NCI-H146 treated with DMSO at 0.1 percent for 48 hours (cell line): ENCODE measurements at regions not wholly inside any gene's neighbourhood (a gene's known extent, or its start where the extent isn't known, plus 50 kb on each side); places are given as distances from the start of the nearest gene placed in this dataset.
"Not testable (repeated sequence)": the region's sequence is repeated elsewhere in the genome, so short reads cannot be mapped to it uniquely, and the experiment has no call there.

Source experiments
- DNase-seq: peaks from one replicate; lab custom pipeline; 2025; ENCODE audit not compliant: unreplicated experiment; lab: John Stamatoyannopoulos, UW

DNA sequence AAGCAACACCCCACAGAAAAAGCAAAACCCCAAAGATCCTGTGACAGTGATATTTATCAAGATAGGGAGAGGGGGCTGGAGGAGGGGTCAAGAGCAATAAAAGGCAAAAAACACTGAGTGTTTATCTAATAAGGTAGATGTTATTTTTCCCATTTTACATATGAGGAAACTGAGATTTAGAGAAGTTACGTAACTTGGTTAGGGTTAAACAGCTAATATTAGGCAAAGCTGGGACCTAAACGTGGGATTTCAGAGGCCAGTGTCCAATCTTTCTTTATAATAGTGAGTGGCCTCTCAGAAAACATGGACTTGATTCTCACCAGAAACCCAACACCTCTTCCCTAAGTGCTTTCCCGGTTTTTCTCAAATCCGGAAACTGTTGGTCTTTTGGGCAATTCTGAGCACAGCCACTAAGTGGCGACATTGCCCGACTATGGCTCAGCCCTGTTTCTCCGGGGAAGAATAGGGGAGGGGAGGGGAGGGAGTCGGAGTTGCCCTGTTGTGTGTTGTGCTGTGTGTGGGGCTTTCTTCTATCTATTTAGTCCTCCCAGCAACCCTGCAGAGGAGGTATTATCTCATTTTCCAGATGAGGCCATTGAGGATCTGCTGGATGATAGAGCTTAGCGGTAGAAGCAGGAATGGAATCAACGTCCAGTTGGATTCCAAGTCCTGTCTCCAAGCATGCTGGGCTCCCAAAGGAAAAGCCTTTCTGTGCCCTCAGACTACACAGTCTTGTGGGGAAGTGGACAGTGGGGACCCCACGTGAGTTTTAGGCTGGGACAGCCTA lies 58.7 kb upstream of the ETV3 start:
- not testable (repeated sequence) for DNase-seq

DNA sequence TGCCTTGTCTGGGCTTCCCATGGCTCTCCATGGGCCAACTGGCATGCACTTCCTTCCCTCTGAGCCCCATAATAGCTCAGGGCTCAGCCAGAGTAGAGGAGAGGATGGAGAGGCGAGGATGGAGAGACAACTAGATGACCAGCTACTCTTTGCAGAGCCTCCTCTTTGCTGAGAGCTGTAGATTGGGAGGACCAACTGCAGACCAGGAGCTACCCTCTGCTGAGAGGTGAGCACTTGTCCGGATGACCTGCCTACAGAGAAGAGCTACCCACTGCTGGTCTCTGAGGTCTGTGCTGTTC lies 58.0 kb upstream of the ETV3 start:
- DNase-seq: no peak

DNA sequence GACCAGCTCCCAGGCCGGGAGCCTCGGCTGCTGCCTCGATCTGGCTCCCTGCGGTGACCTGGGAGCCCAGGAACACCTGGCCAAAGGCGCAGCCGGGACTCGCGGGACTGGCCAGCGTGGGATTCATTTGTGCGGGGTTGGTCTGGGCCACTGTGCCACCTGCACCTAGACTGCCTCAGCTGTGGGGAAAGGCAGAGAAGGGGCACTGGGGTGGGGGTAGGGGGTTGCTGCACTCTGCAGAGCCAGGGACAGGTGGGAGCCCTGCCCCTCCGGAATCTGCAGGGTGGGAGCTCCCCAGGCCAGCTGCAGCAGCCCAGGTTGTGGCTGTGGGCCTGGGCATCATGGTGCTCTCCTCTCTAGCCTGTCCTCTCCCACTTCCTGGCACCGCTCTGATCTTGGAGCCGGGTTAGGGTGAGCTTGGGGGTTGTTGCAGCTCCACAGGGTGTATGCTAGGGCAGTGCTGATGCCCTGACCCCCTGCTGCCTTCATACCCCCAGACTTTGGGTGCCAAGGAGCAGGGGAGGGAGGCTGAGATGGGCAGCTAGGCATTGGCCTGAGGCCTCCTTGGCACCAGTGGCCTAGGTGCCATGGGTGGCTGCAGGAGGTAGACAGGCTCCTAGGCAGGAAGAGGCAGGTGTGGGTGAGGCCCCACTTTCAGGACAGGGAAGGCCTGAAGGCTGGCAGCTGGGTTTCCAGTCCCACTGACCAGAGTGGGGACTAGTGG lies 57.5 kb upstream of the ETV3 start:
- no peak for DNase-seq

DNA sequence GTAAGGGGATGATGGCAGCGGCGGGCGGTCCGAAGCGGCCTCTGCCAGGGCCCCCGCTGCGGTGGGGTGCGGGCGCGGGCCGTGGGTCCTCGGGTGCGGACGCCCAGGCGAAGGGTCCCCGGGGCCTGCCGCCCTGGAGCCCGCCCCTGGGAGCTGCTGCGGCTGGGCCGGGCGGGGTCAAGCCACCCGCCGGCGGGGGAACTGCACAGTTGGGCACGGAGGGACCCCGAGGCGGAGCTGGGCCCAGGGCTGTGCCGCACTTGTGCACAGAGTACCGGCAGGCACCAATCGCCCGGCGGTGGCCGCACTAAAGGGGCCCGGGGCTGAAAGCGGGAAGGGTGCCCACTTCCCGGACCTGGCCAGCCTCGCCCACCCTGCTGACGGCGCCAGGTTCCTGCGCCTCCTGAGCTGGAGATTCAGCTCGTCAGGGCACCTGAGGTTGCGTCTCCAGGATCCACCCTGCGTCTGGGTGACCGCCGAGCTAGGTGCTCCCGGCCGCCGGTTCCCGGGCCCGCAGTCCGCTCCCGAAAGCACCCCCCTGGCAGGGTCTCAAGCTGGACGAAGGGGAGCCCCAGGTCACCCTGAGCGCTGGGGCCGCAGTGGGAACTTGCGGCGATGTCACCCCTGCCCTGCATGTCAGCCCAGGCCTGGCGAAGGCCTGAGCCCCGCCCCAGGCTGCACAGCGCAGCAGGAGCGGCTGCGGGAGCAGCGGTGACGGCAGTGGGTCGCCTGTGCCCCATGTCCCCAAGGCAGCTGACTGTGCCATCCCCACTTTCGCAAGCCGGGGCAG lies 56.7 kb upstream of the ETV3 start:
- DNase-seq: no peak

DNA sequence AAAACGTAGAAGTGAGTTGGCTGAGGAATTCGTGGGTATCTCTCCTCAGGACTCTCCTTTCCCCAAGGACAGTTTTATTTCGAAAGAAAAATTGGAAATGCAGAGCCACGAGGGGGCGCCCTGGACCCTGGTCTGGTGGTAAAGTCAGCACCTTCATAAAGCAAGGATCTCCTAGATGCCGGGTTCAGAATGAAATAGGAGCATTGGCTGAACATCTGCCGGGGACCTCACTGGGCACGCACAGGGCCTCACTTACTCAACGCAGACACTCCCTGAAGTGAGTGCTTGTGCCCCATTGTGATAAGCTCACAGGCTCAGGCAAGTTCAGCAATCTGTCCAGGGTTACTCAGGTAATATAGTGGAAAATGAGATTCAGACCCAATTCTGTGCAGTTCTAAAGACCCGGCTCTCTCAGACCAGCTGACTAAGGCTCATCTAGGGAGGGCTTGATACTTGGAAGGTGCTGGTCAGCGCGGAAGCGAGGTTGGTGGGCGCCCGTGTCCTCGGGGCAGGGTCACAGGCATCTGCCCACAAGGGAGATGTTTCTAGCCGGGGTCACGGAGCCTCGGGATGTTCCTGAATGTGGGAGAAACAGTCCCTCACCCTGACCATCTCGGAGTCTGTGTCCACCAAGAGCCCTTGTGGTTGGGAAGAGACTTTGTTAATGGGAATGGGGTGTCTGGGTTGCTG lies 55.7 kb upstream of the ETV3 start:
- DNase-seq: peak; percentile 29

DNA sequence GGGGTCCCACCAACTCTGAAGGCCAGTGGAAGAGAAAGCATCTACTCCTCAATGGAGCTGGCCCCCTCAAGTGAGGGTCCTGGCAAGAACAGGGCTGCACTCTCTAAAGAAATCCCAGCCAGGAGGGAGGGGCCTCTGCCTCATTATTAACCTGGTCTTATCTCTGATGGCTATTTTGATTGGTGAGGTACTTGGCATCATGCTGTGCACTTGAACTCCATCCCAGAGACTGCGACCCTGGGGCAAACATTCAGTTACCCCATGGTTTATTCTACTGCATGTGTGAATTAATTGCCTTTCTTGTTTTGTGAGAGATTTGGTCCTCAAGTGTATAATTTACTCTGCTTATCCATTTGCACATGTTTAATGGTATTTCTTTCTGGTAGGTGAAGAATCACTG lies 55.0 kb upstream of the ETV3 start:
- DNase-seq: no peak

DNA sequence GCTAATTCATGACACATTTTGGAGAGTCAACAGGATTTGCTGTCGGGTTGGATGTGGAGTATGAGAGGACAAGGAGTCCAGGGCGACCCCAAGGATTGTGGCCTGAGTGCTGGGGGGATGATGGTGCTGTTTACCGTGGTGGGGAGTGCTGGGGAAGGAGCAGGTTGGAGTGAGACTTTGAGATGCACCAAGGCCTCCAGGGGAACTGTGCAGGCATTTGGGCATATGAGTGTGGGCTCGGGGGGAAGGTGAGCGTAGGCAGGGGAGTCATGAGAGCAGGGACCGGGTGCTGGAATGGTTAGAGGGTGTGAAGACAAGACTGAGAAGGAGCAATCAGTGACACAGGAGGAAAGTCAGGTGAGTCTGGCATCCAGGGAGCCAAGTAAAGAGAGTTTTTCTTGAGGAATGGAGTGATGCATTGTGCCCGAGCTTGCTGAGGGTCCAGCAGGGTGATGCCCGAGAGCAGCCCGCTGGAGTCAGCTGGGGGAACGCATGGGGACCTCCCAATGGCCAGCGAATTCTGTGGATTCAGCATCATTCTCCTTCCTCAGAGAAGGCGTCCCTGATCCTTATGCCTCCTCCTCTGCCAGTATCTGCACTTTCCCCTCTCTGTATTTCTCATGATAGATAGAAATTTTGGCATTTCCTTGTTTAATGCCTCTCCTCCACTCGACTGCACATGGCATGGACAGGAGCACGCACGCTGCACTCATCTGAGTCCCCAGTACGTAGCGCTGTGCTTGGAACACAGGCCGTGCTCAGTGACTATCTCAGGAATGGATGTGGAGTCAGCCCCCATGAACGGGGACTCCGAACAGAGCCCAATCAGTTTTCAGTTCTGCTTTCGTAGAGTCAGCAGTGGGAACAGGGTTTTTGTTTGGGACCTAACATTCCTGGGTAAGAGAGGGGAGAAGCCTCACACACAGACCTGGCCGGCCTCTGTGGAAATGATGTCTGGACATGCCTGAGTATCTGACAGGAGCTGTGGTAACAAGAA lies 52.1 kb upstream of the ETV3 start:
- DNase-seq: no peak

DNA sequence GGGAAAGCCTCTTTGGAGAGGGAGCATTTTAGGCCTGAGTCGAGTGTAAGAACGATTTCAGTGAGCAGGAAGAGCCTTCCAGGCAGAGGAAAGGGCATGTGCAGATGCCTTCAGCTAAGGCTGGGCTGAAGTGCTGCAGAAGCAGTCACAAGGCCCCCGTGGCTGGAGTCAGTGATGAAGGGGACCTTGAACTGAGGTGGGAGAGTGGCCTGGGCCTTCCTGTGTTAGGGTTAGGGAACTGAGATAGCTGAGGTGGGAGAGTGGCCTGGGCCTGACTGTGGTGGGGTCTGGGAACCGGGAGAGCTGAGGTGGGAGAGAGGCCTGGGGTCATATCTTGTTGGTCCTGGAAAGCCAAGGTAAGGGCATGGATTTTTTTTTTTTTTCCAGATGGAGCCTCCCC lies 50.9 kb upstream of the ETV3 start:
- DNase-seq: no peak
